GM19467 (cell line): ENCODE measurements at regions not wholly inside any gene's neighbourhood (a gene's known extent, or its start where the extent isn't known, plus 50 kb on each side); places are given as distances from the start of the nearest gene placed in this dataset.

Experiments used
- ATAC-seq: cut with Tn5 transposase; IDR thresholded peaks from one replicate; pipeline ENCODE4 v1.9.1; 2021; ENCODE audit warnings: mild to moderate bottlenecking, moderate library complexity; ENCODE audit not compliant: unreplicated experiment

GRCh38 chr15:96274087-96274440, 56.4 kb upstream of the NR2F2 start:
- no peak for ATAC-seq

DNA sequence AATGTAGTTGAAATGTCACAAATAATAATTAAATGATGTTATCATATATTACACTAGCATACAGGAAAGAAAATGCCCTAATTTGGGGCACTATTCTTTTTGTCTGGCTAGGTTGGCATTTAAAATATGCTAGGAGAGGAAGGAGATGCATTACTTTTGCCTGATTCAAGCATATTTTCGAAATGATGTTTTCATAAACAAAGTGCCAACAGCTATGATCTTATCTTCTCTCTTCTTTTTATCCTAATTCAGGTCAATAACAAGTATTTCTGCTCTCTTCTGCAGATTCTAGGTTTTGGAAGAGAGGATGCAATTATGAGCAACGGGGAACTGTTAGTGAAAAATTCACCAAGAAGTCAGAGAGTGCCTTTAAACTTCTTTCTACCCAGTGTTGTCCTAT, 55.8 kb upstream of the NR2F2 start:
- no peak for ATAC-seq

DNA sequence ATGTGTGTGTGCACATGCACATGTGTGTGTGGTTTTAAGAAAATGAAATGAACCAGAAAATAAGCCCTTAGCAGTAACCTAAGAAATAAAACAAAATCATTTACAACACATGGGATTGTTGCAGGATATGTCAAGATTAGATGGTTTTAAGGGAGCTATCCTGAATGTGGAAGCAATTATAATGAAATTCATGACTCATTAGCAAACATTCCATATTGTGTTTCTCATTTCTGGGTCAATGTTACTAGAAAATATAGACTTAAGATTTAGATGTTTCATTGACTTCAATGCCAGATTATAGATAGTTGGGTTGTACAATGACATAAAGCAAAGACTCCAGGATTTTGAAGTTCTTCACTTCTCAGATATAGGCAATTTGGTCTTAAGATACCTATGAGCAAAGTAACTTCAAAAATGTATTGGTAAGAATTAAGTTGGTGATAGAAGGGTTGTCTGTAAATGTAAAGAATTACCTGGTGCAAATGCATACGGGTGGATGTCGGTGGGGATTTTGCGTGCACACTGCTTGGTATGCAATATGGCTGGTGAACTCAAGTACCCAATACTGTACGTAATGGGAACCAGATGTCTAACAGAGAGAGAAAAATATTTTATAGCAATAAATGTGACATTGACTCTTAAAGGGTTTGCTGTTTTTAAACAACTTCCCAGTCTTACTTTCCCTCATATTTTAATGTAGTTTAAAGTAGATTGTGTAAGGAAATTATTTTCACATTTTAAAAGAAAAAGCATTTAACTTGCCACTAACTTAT, 53.9 kb upstream of the NR2F2 start:
- ATAC-seq: no peak
